ENCODE measurements at regions not wholly inside any gene's neighbourhood (a gene's known extent, or its start where the extent isn't known, plus 50 kb on each side); places are given as distances from the start of the nearest gene placed in this dataset.
A peak's percentile ranks its signal among the peaks of the same experiment; 100 is the strongest.

DNA sequence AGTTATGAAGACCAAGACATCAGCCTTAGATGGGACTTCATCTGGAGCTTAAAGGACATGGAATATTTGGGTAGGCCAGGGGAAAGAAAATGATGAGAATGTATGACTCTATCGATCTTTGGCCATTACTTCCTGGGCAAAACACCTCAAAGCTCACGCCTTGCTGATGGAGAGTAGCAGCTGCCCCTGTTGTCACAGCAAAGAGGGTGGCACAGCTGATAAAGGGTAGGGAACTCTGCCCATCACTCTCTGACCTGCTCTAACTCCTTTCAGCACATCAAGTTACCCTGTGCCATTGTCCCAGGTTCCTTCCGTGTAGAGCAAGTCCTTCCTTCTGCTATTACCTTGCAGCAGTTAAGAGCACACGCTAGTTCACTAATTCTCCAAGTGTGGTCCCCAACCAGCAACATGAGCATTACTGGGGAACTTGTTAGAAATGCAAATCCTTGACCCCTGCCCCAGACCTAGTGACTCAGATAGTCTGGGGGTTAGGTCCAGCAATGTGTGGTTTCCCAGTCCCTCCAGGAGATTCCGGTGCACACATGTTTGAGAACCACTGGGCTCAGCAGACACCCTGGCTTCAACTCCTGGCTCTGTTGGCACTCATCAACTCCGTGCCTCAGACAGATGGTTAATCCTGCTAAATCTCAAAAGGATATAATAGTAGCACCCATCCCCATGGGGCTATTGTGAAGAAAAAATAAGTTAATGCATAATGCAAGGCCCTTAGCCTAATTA lies 93.7 kb upstream of the EEA1 start:
- TF ChIP-seq GATA2 (IDR thresholded peaks at IDR 0.05; ENCODE audit: low read depth, low read length) (no peak), GATA3 (IDR thresholded peaks at IDR 0.05; ENCODE audit: low read depth, low read length) (no peak)

DNA sequence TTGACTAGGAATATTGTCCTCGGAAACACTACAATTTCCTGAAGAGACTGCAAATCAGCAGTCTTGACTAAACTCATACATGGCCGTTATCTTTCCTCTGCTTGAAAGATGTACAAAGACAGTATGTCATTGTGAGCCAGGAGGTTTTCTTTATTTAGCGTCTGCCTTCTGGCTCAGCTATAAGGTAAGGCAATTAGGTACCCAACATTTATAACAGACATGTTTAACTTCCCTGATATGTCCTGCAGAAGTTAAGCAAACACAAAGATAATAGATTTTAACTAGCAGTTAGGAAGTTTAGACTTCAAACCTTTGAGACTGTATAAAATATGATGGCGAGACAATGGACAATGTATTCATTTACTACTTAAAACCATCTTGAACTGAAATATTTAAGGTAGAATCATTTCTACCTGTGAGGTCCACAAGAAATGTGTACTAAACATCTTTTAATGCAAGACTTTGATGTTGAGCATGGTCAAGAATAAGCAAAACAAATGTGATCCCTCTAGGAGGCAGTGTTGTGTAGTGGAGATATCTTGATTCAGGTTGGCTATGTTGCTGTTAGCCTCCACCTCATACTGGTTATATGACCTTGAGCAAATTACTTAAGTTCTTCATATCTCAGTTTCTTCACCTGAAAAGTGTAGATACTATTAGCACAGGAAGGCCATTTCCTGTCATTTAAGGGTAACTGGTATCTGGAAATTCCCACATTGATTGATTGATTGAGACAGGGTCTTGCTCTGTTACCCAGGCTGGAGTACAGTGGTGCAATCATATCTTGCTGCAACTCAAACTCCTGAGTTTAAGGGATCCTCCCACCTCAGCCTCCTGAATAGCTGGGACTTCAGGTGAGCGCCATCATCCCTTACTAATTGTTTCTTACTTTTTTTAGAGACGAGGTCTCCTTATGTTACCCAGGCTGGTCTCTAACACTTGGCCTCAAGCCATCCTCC lies 96.3 kb upstream of the EEA1 start:
- no peak for TF ChIP-seq GATA3 (IDR thresholded peaks at IDR 0.05; ENCODE audit: low read depth, low read length)
- TF ChIP-seq GATA2 (IDR thresholded peaks at IDR 0.05; ENCODE audit: low read depth, low read length) = no peak

DNA sequence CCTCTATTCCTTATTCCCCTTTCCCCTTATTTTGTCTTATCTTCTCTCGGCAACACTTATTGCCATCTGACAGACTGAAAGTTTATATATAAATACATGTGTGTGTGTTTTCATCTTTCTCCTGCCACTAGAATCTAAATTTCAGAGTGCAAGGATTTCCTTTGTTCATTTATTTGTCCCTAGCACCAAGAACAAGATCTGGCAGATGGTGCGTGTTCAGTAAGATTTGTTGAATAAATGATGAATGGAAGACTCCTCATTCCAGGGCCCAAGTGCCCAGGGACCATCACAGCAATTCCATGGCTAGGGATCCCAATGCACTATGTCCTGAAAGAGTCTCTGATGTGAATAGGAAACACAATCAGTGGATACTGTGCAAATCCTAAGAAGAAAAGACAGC lies 97.9 kb upstream of the EEA1 start:
- no peak for TF ChIP-seq GATA3 (IDR thresholded peaks at IDR 0.05; ENCODE audit: low read depth, low read length)
- no peak for TF ChIP-seq GATA2 (IDR thresholded peaks at IDR 0.05; ENCODE audit: low read depth, low read length)

DNA sequence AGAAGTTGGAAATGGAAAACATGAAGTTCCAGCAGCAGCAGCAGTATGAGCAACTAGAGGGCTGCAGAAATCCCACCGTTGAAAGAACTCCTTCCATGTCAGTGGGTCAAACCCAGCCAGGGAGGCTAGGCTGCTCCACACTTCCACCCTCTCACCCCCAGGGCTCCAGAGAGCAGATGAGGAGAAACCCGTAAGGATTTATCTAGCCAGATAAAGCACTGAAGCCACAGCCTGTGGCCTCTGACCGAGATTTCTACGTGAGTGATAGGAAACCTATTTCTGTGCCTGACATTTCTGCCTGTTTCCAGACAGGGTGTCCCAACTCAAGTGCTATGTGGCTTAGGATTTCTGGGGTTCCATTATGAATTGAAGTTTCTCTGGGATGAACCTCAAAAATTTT lies 100.0 kb upstream of the EEA1 start:
- no peak for TF ChIP-seq GATA2 (IDR thresholded peaks at IDR 0.05; ENCODE audit: low read depth, low read length)
- TF ChIP-seq GATA3 (IDR thresholded peaks at IDR 0.05; ENCODE audit: low read depth, low read length) = no peak

DNA sequence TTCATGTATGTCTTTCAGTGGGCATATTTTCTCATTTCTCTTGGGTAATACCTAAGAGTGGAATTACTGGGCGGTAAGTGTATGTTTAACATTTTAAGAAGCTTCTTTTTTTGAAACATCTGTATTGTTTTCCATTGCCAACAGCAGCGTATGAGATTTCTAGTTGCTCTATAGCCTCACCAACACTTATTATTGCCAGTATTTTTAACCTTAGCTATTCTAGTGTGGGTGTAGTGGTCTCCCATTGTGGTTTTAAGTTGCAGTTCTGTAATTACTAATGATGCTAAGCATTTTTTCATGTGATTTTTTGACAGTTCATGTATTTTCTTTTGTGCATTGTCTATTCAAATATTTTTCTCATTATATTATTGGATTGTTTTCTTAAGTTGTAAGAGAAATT lies 101.9 kb upstream of the EEA1 start:
- TF ChIP-seq GATA2 (IDR thresholded peaks at IDR 0.05; ENCODE audit: low read depth, low read length) = no peak
- TF ChIP-seq GATA3 (IDR thresholded peaks at IDR 0.05; ENCODE audit: low read depth, low read length) = no peak

DNA sequence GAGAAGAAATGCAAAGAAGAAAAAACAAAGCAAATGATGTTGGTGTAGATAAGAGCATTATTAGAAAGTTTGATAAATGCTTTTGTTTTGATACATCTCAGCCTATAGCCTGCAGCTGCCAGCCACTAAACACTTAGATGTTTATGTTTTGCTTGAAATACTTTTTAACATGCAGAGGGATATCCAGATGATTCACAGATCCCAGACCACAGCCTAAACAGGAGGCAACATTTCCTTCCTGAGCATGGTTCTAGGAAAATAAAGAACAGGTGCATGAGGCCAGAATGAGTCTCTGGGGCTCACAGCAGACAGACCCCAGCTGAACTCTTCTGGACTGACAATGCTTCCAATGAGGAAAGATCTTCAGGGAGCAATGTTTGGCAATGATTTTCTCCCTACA lies 103.7 kb upstream of the EEA1 start:
- TF ChIP-seq GATA3 (IDR thresholded peaks at IDR 0.05; ENCODE audit: low read depth, low read length) = no peak
- no peak for TF ChIP-seq GATA2 (IDR thresholded peaks at IDR 0.05; ENCODE audit: low read depth, low read length)

DNA sequence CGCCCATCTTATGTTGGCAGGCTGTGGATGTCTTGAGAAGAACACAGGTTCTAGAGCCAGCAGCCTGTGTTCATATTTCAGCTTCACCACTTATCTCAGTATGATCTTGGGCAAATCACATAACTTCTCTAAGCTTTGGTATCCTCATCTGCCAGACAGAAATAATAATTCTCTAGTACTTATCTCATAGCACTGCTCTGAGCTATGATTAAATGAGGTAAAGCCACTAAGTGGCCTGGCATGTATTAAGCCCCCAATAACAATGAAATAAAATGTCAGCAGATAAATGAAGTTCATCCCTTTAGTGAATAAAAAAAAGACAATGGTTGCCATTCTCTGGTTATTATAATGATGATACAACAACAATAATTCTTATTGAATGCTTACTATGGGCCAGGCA lies 104.9 kb upstream of the EEA1 start:
- TF ChIP-seq GATA2 (IDR thresholded peaks at IDR 0.05; ENCODE audit: low read depth, low read length) (peak; percentile 15; the same call in 1 of the 2 replicates), GATA3 (IDR thresholded peaks at IDR 0.05; ENCODE audit: low read depth, low read length) (0 out of 2 replicates have a peak, but pooled peaks have one; percentile 39)

DNA sequence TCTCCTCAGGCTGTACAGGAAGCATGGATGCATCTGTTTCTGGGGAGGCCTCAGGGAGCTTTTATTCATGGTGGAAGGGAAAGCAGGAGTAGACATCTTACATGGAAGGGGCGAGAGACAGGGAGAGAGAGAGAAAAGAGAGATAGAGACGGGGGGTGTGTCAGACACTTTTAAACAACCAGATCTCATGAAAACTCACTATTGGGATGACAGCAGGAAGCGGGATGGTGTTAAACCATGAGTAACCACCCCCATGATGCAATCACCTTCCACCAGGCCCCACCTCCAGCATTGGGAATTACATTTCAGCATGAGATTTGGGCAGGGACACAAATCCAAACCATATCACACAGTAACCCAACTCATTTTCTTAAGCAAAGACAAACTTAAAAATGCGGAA lies 110.0 kb upstream of the EEA1 start:
- TF ChIP-seq GATA3 (IDR thresholded peaks at IDR 0.05; ENCODE audit: low read depth, low read length) (no peak), GATA2 (IDR thresholded peaks at IDR 0.05; ENCODE audit: low read depth, low read length) (no peak)

DNA sequence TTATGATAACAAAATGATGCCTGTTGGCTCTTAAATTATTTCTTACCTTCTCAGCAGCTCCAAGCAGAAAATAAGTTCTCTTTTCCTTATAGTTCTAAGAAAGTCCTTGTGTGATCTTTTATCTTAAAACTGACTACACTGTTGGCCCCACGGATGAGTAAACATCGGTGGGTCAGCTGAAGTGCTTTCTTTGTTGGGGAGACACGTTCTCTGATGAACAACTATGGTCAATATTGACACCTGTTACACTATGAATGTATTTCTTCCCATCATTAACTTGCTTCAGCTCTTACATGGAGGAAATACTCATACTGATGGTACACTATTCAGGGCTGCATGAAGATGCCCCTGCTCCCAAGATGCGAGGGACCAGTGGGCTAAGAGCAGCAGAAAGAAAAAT lies 110.8 kb upstream of the EEA1 start:
- TF ChIP-seq GATA2 (IDR thresholded peaks at IDR 0.05; ENCODE audit: low read depth, low read length) = no peak

DNA sequence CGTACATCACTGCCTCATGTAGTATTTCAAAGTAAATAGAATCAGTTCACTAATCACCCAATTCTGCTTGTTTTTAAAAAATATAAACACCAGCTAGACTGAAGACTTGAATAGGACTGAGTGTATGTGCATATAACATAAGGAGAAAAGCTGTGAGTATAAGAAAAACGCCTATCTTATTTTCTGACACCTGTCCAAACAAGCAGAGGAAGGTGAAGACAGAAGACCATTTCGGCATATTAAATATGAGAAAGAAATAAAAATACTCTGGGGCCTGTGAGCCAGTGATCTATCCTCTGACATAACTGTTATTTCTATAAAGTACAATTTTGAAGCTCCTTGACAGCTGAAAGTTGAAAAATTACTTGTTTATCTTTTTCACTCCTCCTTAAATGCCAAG lies 111.3 kb upstream of the EEA1 start:
- TF ChIP-seq GATA2 (IDR thresholded peaks at IDR 0.05; ENCODE audit: low read depth, low read length) = no peak
- no peak for TF ChIP-seq GATA3 (IDR thresholded peaks at IDR 0.05; ENCODE audit: low read depth, low read length)

DNA sequence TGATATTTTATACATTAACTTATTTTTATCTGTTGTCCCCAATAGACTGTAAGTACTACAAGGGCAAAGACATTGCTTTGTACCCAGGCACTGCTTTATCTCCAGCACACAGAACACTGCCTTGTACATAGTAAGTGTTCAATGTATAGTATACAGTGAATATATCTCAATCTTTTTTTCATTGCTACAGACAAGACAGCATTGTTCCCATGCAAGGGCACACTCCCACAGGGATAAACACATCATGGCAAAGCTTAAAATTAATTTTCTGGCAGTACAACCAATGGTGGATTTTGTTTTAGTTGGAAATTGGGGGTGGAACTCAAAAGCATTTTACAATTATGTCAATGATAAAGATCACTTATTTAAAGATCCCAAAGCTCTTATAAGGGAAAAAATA lies 112.3 kb upstream of the EEA1 start:
- no peak for TF ChIP-seq GATA3 (IDR thresholded peaks at IDR 0.05; ENCODE audit: low read depth, low read length)
- no peak for TF ChIP-seq GATA2 (IDR thresholded peaks at IDR 0.05; ENCODE audit: low read depth, low read length)

DNA sequence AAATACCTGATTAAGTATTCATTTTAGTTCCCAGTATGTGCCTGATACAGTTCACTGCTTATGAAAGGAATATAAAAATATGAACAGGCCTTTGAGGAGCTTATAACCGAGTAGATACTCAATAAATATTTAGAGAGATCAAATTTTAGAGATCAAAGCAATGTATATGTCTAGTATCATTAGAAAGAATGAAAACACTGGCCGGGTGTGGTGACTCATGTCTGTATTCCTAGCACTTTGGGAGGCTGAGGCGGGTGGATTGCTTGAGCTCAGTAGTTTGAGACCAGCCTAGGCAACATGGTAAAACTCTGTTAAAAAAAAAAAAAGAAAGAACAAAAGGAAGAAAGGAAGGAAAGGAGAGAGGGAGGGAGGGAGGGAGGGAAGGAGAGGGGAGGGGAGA lies 113.2 kb upstream of the EEA1 start:
- no peak for TF ChIP-seq GATA3 (IDR thresholded peaks at IDR 0.05; ENCODE audit: low read depth, low read length)
- TF ChIP-seq GATA2 (IDR thresholded peaks at IDR 0.05; ENCODE audit: low read depth, low read length) = no peak

DNA sequence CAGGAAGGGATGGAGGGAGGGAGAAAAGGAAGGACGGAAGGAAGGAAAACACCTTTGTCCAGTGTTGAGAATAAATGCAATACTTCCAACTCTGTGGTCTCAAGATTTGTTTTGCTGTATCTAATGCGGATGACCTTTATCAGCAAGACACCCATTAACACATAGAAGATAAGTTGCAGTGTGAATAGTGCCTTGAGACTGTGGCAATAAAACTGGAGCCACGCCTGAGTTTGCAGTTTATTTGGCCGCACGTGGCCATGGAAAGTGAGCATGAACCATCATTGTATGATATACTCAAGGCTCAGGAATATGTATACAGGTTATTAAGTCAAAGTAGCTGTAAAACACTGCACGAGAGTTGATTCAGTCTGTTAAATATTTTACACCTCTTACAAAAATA lies 113.6 kb upstream of the EEA1 start:
- no peak for TF ChIP-seq GATA2 (IDR thresholded peaks at IDR 0.05; ENCODE audit: low read depth, low read length)
- TF ChIP-seq GATA3 (IDR thresholded peaks at IDR 0.05; ENCODE audit: low read depth, low read length) = no peak

DNA sequence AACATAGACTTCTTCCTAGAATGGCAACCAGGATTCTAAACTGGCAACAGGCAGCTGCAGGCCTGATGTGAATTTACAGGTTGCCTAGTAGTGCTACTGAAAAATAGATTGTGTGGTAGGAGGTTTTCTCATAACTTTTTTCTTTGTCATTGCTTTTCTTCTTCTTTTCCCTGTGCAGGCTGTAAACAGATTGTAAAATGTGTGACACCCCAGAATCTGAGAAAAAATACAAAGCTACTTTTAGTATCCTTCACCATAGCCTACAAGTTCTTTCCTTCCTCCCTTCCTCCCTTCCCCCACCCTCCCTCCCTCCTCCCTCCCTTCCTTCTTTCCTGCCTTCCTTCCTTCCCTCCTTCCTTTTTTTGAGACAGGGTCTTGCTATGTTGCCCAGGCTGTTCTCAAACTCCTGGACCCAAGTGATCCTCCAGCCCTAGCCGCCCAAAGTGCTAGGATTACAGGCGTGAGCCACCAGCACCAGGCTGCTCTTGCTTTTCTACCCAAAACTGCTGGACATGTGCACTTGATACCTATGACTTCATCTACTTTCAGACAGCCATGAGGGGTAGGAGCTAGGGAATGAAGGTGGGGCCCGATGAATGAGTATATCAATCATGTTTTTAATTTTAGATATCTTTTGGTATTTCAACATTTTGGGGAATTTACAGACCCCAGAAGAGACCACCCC lies 114.2 kb upstream of the EEA1 start:
- no peak for TF ChIP-seq GATA2 (IDR thresholded peaks at IDR 0.05; ENCODE audit: low read depth, low read length)
- TF ChIP-seq GATA3 (IDR thresholded peaks at IDR 0.05; ENCODE audit: low read depth, low read length) = no peak

All from SH-SY5Y (cell line).